GM13977 (cell line): ENCODE measurements at regions not wholly inside any gene's neighbourhood (a gene's known extent, or its start where the extent isn't known, plus 50 kb on each side); places are given as distances from the start of the nearest gene placed in this dataset.

Experiments
- DNase-seq: peaks from one replicate; pipeline ENCODE4 v3.0.0; 2012; ENCODE audit warnings: low spot score
- in situ Hi-C: fragments of 300-500 bp; cut with MboI; formaldehyde crosslinking; loops from one replicate; pipeline ENCODE4 v1.12.0; 2022; ENCODE audit warnings: low sequenced_read_pairs, low pct_unique_long_range_greater_than_20kb, mixed read lengths, inconsistent platforms; ENCODE audit not compliant: unreplicated experiment
- TF ChIP-seq, protein P1 (sequence below): IDR thresholded peaks from 2 replicates; pipeline ENCODE4 v1.5.1; 2012; ENCODE audit warnings: mild to moderate bottlenecking, control low read depth; ENCODE audit not compliant: insufficient read depth; ENCODE audit errors: extremely low read depth, missing control alignments

- DNase-seq: no peak
Observed at GRCh38 chr9:13902286-13903066, 411.5 kb downstream of the NFIB start.

GRCh38 chr9:13901176-13901575 is 412.8 kb downstream of the NFIB start:
- TF ChIP-seq, protein P1, sequence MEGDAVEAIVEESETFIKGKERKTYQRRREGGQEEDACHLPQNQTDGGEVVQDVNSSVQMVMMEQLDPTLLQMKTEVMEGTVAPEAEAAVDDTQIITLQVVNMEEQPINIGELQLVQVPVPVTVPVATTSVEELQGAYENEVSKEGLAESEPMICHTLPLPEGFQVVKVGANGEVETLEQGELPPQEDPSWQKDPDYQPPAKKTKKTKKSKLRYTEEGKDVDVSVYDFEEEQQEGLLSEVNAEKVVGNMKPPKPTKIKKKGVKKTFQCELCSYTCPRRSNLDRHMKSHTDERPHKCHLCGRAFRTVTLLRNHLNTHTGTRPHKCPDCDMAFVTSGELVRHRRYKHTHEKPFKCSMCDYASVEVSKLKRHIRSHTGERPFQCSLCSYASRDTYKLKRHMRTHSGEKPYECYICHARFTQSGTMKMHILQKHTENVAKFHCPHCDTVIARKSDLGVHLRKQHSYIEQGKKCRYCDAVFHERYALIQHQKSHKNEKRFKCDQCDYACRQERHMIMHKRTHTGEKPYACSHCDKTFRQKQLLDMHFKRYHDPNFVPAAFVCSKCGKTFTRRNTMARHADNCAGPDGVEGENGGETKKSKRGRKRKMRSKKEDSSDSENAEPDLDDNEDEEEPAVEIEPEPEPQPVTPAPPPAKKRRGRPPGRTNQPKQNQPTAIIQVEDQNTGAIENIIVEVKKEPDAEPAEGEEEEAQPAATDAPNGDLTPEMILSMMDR: no peak
- in situ Hi-C loops: no loop called here

More at GRCh38 chr9:13902286-13903066, 411.5 kb downstream of the NFIB start:
- TF ChIP-seq, protein P1: no peak
- in situ Hi-C loops: no loop called here

GRCh38 chr9:13900449-13900848 is 413.5 kb downstream of the NFIB start:
- no peak for DNase-seq
- in situ Hi-C loops: no loop called here
- TF ChIP-seq, protein P1: no peak

More at GRCh38 chr9:13901176-13901575, 412.8 kb downstream of the NFIB start:
- no peak for DNase-seq

DNA sequence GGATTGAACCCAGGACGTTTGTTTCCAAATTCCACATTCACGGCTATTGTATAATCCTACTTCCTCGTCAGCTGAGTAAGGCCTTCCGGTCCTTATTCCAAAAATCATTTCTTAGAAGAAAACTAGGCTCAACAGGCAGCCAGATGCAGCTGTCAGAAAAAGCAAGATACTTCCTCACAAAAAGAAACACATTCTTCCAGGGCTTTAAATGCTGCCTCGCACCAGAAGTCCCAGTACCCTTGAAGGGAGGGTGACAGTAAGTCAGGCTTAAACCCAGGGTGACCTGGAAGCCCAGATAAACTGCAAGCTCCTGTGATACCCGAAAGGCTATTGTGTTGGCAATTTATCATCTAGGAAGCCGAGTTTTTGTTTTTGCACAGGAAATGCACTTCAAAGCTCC is 414.0 kb downstream of the NFIB start:
- TF ChIP-seq, protein P1: no peak
- in situ Hi-C loops: no loop called here
- DNase-seq: no peak

- TF ChIP-seq, protein P1: no peak
- in situ Hi-C loops: no loop called here
- no peak for DNase-seq
Observed at GRCh38 chr9:13898957-13899356, 415.0 kb downstream of the NFIB start.

DNA sequence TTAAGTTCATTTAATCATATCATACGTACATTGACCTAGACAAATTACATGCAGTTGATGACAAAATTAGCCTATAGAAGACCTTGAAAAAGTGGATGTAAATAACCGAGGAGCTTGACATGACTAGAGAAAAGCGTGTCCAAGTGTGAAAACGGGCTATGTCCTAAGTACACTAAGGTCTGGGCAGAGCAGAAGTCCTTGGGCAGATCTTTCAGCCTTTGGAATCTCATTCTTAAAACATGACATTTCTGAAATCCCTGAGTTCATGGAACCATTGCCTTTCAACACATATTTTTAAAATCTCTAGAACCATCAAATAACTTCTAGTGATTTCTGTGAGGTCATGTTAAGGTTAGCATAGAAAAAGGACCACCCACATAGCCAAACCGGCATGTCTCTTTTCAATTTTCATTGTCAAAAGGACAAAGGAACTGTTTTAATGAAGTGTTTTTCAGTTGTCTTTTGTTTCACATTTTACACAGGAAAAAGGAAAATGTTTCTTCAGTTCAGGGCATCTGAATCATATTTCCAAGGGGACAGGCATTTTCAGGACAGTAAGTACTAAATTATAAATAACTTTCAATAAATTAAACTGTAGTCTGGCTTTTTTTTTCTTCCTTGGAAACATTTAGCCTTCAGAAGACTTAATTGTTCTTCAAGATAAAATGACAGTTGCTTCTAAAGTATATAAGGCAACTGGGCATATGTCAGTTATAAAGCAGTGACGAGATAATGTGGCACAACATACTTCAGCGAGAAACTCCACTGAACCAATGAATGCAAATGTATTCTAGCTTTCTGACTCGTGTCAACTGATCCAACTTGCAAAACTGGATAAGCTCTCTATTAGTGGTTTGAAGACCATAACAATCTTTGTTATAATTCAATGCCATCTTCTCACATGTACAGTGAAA is 416.8 kb downstream of the NFIB start:
- TF ChIP-seq, protein P1: no peak
- in situ Hi-C loops: no loop called here
- DNase-seq: no peak
